ENCODE measurements at regions not wholly inside any gene's neighbourhood (a gene's known extent, or its start where the extent isn't known, plus 50 kb on each side); places are given as distances from the start of the nearest gene placed in this dataset.

DNA sequence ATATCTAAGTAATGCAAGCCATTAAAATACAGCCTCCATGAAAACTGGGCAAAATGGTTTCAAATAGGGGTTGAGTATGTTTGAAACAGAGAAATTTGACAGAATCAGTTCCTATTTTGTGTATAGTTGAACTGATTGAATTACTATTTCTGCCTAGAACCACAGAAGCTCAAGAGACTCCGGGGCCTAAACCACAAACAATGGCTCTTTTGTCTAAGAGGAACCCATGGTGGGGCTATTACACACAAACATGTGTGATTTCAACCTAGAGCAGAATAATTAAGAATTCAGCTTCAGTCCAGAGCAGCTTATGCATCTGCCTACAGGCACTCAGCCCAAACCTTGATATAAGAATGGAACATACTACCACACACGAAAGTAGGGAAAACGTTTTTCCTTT lies 171.2 kb upstream of the MPDZ start:
- DNase-seq (ENCODE audit: extremely low spot score) = no peak
- ChIA-PET POLR2A (no interaction called here), CTCF (interaction anchor here (0.6 kb wide), 1 partner anchor 25 kb away, joined by 3 read pairs; no protein-coding TSS in a partner anchor)
- TF ChIP-seq BHLHE40 (IDR thresholded peaks at IDR 0.05; ENCODE audit: borderline replicate concordance) (no peak), HDGF (IDR thresholded peaks at IDR 0.05; ENCODE audit: borderline replicate concordance) (no peak), SP1 (IDR thresholded peaks at IDR 0.05) (no peak)

GRCh38 chr9:13448482-13448881 lies 169.0 kb upstream of the MPDZ start:
- POLR2A ChIA-PET = no interaction called here
- no peak for DNase-seq (ENCODE audit: extremely low spot score)
- TF ChIP-seq SP1 (IDR thresholded peaks at IDR 0.05) = no peak
- TF ChIP-seq TARDBP (IDR thresholded peaks at IDR 0.05) = no peak
- TF ChIP-seq FOXK2 (IDR thresholded peaks at IDR 0.05) = no peak
- no peak for TF ChIP-seq CTBP1 (IDR thresholded peaks at IDR 0.05; ENCODE audit: borderline replicate concordance)
- CTCF ChIA-PET = no interaction called here

- no peak for TF ChIP-seq HDGF (IDR thresholded peaks at IDR 0.05; ENCODE audit: borderline replicate concordance)
- TF ChIP-seq ELF4 (IDR thresholded peaks at IDR 0.05) = no peak
- TF ChIP-seq L3MBTL2 (conservative IDR thresholded peaks at IDR 0.05) = no peak
- TF ChIP-seq FOXM1 (IDR thresholded peaks at IDR 0.05; ENCODE audit: borderline replicate concordance) = no peak
- TF ChIP-seq LEF1 (IDR thresholded peaks at IDR 0.05; ENCODE audit: borderline replicate concordance) = no peak
- TF ChIP-seq SP1 (IDR thresholded peaks at IDR 0.05) = no peak
- no peak for TF ChIP-seq TARDBP (IDR thresholded peaks at IDR 0.05)
- no peak for TF ChIP-seq ZNF384 (IDR thresholded peaks at IDR 0.05)
- TF ChIP-seq FOXK2 (IDR thresholded peaks at IDR 0.05) = no peak
- no peak for TF ChIP-seq NFRKB (IDR thresholded peaks at IDR 0.05)
- ChIA-PET CTCF (no interaction called here), POLR2A (no interaction called here)
- no peak for DNase-seq (ENCODE audit: extremely low spot score)
Observed at GRCh38 chr9:13447843-13448422, 168.4 kb upstream of the MPDZ start.

- no peak for DNase-seq (ENCODE audit: extremely low spot score)
- CTCF ChIA-PET = interaction anchor here (1.0 to 1.1 kb wide), 2 partner anchors 18 to 906 kb away, joined by 3 read pairs; no protein-coding TSS in a partner anchor
- TF ChIP-seq, protein P1, sequence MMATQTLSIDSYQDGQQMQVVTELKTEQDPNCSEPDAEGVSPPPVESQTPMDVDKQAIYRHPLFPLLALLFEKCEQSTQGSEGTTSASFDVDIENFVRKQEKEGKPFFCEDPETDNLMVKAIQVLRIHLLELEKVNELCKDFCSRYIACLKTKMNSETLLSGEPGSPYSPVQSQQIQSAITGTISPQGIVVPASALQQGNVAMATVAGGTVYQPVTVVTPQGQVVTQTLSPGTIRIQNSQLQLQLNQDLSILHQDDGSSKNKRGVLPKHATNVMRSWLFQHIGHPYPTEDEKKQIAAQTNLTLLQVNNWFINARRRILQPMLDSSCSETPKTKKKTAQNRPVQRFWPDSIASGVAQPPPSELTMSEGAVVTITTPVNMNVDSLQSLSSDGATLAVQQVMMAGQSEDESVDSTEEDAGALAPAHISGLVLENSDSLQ (IDR thresholded peaks at IDR 0.05) = no peak
- no peak for TF ChIP-seq TARDBP (IDR thresholded peaks at IDR 0.05)
- no peak for TF ChIP-seq FOXM1 (IDR thresholded peaks at IDR 0.05; ENCODE audit: borderline replicate concordance)
- no peak for TF ChIP-seq CTBP1 (IDR thresholded peaks at IDR 0.05; ENCODE audit: borderline replicate concordance)
- no peak for TF ChIP-seq FOXK2 (IDR thresholded peaks at IDR 0.05)
- no peak for TF ChIP-seq ZNF384 (IDR thresholded peaks at IDR 0.05)
- TF ChIP-seq FOXA1 (IDR thresholded peaks at IDR 0.05) = no peak
- TF ChIP-seq SUZ12 (IDR thresholded peaks at IDR 0.05) = no peak
- no peak for TF ChIP-seq ELF4 (IDR thresholded peaks at IDR 0.05)
- no peak for TF ChIP-seq SP1 (IDR thresholded peaks at IDR 0.05)
- no peak for TF ChIP-seq L3MBTL2 (conservative IDR thresholded peaks at IDR 0.05)
- TF ChIP-seq BHLHE40 (IDR thresholded peaks at IDR 0.05; ENCODE audit: borderline replicate concordance) = no peak
- no peak for TF ChIP-seq ARNT (IDR thresholded peaks at IDR 0.05)
- TF ChIP-seq LEF1 (IDR thresholded peaks at IDR 0.05; ENCODE audit: borderline replicate concordance) = no peak
- TF ChIP-seq HDGF (IDR thresholded peaks at IDR 0.05; ENCODE audit: borderline replicate concordance) = no peak
- TF ChIP-seq NFRKB (IDR thresholded peaks at IDR 0.05) = no peak
- POLR2A ChIA-PET = no interaction called here
Observed at GRCh38 chr9:13446938-13447842, 167.7 kb upstream of the MPDZ start.

GRCh38 chr9:13446286-13446937 lies 166.9 kb upstream of the MPDZ start:
- ChIA-PET POLR2A (no interaction called here), CTCF (interaction anchor here (1.0 to 1.1 kb wide), 2 partner anchors 19 to 907 kb away, joined by 3 read pairs; no protein-coding TSS in a partner anchor)
- no peak for DNase-seq (ENCODE audit: extremely low spot score)
- TF ChIP-seq FOXK2 (IDR thresholded peaks at IDR 0.05) (no peak), SP1 (IDR thresholded peaks at IDR 0.05) (no peak), TARDBP (IDR thresholded peaks at IDR 0.05) (no peak), HDGF (IDR thresholded peaks at IDR 0.05; ENCODE audit: borderline replicate concordance) (no peak), ZNF384 (IDR thresholded peaks at IDR 0.05) (no peak), ARNT (IDR thresholded peaks at IDR 0.05) (no peak), BHLHE40 (IDR thresholded peaks at IDR 0.05; ENCODE audit: borderline replicate concordance) (no peak), CTBP1 (IDR thresholded peaks at IDR 0.05; ENCODE audit: borderline replicate concordance) (no peak)
- TF ChIP-seq, protein P1 (IDR thresholded peaks at IDR 0.05) = no peak

DNA sequence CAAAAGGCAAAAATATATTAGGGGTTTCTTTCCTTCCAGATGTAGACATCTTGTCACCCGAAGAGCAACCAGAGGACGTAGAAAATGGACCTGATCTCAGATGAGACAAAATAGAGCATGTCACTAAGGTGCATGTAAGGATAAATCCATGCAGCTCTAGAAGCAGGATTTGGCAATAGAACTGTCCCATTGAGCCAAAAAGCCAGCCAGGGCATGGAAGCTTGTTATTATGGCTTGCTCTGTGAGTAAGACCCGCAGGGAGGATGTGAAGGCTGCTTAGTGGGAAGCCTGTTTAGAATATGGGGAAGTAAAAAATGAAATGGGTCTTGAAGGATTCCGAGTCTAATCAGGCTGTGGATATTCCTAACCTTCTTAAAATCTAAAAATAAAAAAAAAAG lies 165.6 kb upstream of the MPDZ start:
- TF ChIP-seq ELF4 (IDR thresholded peaks at IDR 0.05) = no peak
- TF ChIP-seq FOXA1 (IDR thresholded peaks at IDR 0.05) = no peak
- ChIA-PET CTCF (no interaction called here), POLR2A (no interaction called here)
- no peak for DNase-seq (ENCODE audit: extremely low spot score)

Data from HEK293T (cell line).